ENCODE measurements at regions not wholly inside any gene's neighbourhood (a gene's known extent, or its start where the extent isn't known, plus 50 kb on each side); places are given as distances from the start of the nearest gene placed in this dataset.

DNA sequence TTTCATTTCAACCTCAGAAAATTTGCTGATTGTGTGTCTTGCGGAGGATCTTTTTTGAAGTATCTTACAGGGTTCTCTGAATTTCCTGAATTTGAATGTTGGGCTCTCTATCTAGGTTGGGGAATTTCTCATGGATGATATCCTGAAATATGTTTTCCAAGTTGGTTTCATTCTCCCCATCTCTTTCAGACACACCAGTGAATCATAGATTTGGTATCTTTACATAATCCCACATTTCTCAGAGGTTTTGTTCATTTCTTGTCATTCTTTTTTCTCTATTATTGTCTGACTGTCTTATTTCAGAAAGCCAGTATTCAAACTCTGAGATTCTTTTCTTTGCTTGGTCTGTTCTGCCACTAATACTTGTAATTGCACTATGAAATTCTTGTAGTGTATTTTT is 456.9 kb downstream of the PRELID2 start:
- intact Hi-C loops (cut with micrococcal nuclease; ENCODE audit: unreplicated experiment) = no loop called here
- POLR2A ChIA-PET = no interaction called here
- DNase-seq = no peak
- Mint-ChIP-seq H3K27me3 (ENCODE audit: insufficient read depth, unreplicated experiment) (no peaks in the 10 kb centered on the region), H3K36me3 (ENCODE audit: insufficient read depth, unreplicated experiment) (no peaks in the 10 kb centered on the region), H3K4me3 (ENCODE audit: unreplicated experiment) (no peak overlapping the region), H3K9me3 (ENCODE audit: unreplicated experiment) (peaks cover 57% of the 10 kb centered on the region), H3K4me1 (ENCODE audit: low read depth, unreplicated experiment) (no peaks in the 10 kb centered on the region), H3K27ac (ENCODE audit: unreplicated experiment) (no peak overlapping the region)
- TF ChIP-seq, protein P1, sequence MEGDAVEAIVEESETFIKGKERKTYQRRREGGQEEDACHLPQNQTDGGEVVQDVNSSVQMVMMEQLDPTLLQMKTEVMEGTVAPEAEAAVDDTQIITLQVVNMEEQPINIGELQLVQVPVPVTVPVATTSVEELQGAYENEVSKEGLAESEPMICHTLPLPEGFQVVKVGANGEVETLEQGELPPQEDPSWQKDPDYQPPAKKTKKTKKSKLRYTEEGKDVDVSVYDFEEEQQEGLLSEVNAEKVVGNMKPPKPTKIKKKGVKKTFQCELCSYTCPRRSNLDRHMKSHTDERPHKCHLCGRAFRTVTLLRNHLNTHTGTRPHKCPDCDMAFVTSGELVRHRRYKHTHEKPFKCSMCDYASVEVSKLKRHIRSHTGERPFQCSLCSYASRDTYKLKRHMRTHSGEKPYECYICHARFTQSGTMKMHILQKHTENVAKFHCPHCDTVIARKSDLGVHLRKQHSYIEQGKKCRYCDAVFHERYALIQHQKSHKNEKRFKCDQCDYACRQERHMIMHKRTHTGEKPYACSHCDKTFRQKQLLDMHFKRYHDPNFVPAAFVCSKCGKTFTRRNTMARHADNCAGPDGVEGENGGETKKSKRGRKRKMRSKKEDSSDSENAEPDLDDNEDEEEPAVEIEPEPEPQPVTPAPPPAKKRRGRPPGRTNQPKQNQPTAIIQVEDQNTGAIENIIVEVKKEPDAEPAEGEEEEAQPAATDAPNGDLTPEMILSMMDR (IDR thresholded peaks at IDR 0.05; ENCODE audit: insufficient read depth in 1 of 2, low read depth in 1 of 2, low read length in 1 of 2, severe bottlenecking in 1 of 2, unreplicated experiment in 1 of 2) = no peak
- H3K36me3 ChIP-seq (ENCODE audit: control insufficient read depth, insufficient read depth, low read length) = no peaks in the 10 kb centered on the region
- CTCF ChIA-PET = no interaction called here
- peaks cover 13% of the 10 kb centered on the region for H3K9me3 ChIP-seq
- no peak overlapping the region for H3K4me3 ChIP-seq (ENCODE audit: low read depth, low read length)
- BruUV-seq (replicated peaks) = no TSS peak
- H3K27me3 ChIP-seq (replicated peaks; ENCODE audit: control insufficient read depth, insufficient read depth, low read length) = no peaks in the 10 kb centered on the region
- H3K4me1 ChIP-seq = no peaks in the 10 kb centered on the region

DNA sequence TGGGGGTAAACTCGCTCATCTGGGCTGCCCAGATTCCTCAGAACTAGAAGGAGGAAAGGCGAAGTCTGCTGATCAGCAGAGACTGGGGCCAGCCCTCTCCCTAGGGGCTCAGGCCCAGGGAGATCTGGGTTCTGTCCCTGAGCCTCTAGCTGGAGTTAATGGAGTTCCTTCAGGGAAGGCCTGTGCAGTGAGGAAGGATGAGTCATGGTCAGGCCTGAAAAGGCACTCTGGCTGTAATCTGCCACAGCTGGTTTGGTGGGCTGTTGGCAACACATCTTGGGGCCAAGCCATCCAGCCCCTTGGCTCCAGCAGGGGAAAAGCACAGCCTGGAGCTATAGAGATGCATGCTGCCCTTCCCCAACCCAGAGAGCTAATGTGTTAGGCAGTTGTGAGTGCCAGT is 459.6 kb downstream of the PRELID2 start:
- DNase-seq = no peak
- Mint-ChIP-seq H3K27ac (ENCODE audit: unreplicated experiment) (no peak overlapping the region), H3K36me3 (ENCODE audit: insufficient read depth, unreplicated experiment) (peaks cover 5% of the 10 kb centered on the region), H3K4me1 (ENCODE audit: low read depth, unreplicated experiment) (no peaks in the 10 kb centered on the region), H3K9me3 (ENCODE audit: unreplicated experiment) (peaks cover 62% of the 10 kb centered on the region), H3K27me3 (ENCODE audit: insufficient read depth, unreplicated experiment) (no peaks in the 10 kb centered on the region), H3K4me3 (ENCODE audit: unreplicated experiment) (no peak overlapping the region)
- Histone ChIP-seq H3K9me3 (peaks cover 8% of the 10 kb centered on the region), H3K27me3 (replicated peaks; ENCODE audit: control insufficient read depth, insufficient read depth, low read length) (no peaks in the 10 kb centered on the region), H3K4me3 (ENCODE audit: low read depth, low read length) (no peak overlapping the region), H3K36me3 (ENCODE audit: control insufficient read depth, insufficient read depth, low read length) (no peaks in the 10 kb centered on the region), H3K4me1 (no peaks in the 10 kb centered on the region)
- TF ChIP-seq, protein P1 (IDR thresholded peaks at IDR 0.05; ENCODE audit: insufficient read depth in 1 of 2, low read depth in 1 of 2, low read length in 1 of 2, severe bottlenecking in 1 of 2, unreplicated experiment in 1 of 2) = no peak
- no TSS peak for BruUV-seq (replicated peaks)
- ChIA-PET CTCF (no interaction called here), POLR2A (no interaction called here)
- intact Hi-C loops (cut with micrococcal nuclease; ENCODE audit: unreplicated experiment) = no loop called here

DNA sequence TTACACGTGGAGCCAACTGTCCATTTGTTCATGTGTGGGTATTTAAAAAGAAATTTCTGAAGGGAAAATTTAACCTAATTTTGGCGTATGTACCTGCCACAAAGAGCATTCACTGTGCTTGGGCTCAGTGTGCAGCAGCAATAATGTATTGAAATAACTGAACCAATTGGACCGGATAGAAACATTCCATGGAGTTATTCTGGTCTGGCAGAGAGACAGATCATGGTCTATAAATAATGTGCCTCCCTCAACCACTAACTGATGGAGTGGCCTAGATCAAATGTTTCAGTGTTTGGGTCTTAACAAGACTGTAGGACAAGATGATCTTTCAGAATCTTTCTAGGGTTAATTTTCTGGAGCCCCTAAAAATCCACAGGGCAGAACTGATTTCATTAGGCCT is 469.7 kb downstream of the PRELID2 start:
- Histone ChIP-seq H3K36me3 (ENCODE audit: control insufficient read depth, insufficient read depth, low read length) (no peaks in the 10 kb centered on the region), H3K27me3 (replicated peaks; ENCODE audit: control insufficient read depth, insufficient read depth, low read length) (no peaks in the 10 kb centered on the region), H3K4me3 (ENCODE audit: low read depth, low read length) (no peak overlapping the region), H3K9me3 (no peaks in the 10 kb centered on the region), H3K4me1 (no peaks in the 10 kb centered on the region)
- Mint-ChIP-seq H3K27ac (ENCODE audit: unreplicated experiment) (no peak overlapping the region), H3K9me3 (ENCODE audit: unreplicated experiment) (no peaks in the 10 kb centered on the region), H3K4me3 (ENCODE audit: unreplicated experiment) (no peak overlapping the region), H3K4me1 (ENCODE audit: low read depth, unreplicated experiment) (no peaks in the 10 kb centered on the region), H3K36me3 (ENCODE audit: insufficient read depth, unreplicated experiment) (no peaks in the 10 kb centered on the region), H3K27me3 (ENCODE audit: insufficient read depth, unreplicated experiment) (peaks cover 3% of the 10 kb centered on the region)
- no peak for DNase-seq
- ChIA-PET POLR2A (no interaction called here), CTCF (no interaction called here)
- intact Hi-C loops (cut with micrococcal nuclease; ENCODE audit: unreplicated experiment) = no loop called here
- TF ChIP-seq, protein P1 (IDR thresholded peaks at IDR 0.05; ENCODE audit: insufficient read depth in 1 of 2, low read depth in 1 of 2, low read length in 1 of 2, severe bottlenecking in 1 of 2, unreplicated experiment in 1 of 2) = no peak
- BruUV-seq (replicated peaks) = no TSS peak
